DND-41 (cell line): ENCODE measurements at regions not wholly inside any gene's neighbourhood (a gene's known extent, or its start where the extent isn't known, plus 50 kb on each side); places are given as distances from the start of the nearest gene placed in this dataset.

Experiments
- ATAC-seq: fragments of 200-7000 bp; cut with Tn5 transposase; 3 replicates; pipeline ENCODE4 v1.9.1; 2021; ENCODE audit warnings: low read depth; ENCODE audit not compliant: insufficient read depth
- DNase-seq: peaks from one replicate; pipeline ENCODE4 v3.0.0-alpha.2; 2020
- H2AFZ ChIP-seq: 2 replicates; pipeline ENCODE4 v1.6.0; 2012; ENCODE audit warnings: low read depth, low read length
- H3K27ac ChIP-seq: 2 replicates; pipeline ENCODE4 v1.5.1; 2012; ENCODE audit warnings: low read length, inconsistent platforms
- H3K27me3 ChIP-seq: fragments of 200-600 bp; sonication (generic); 2 replicates; pipeline ENCODE4 v1.6.0; 2012; ENCODE audit warnings: low read length, mild to moderate bottlenecking, inconsistent platforms; ENCODE audit not compliant: insufficient read depth, poor library complexity
- H3K36me3 ChIP-seq: 2 replicates; pipeline ENCODE4 v1.5.1; 2012; ENCODE audit warnings: low read length, inconsistent platforms; ENCODE audit not compliant: insufficient read depth
- H3K4me1 ChIP-seq: 2 replicates; pipeline ENCODE4 v1.5.1; 2012; ENCODE audit warnings: mild to moderate bottlenecking, low read length; ENCODE audit not compliant: insufficient read depth
- H3K4me2 ChIP-seq: 2 replicates; pipeline ENCODE4 v1.6.0; 2012; ENCODE audit warnings: mild to moderate bottlenecking, moderate library complexity, low read length, inconsistent platforms; ENCODE audit not compliant: insufficient read depth
- H3K4me3 ChIP-seq, 2 experiments: fragments of 200-600 bp in 1 of 2; shearing (Covaris generic) in 1 of 2; 2 replicates each; pipeline ENCODE4 v1.5.1; 2012 to 2016; ENCODE audit warnings: inconsistent platforms in 2 of 2, low read length in 2 of 2, mild to moderate bottlenecking in 2 of 2, low read depth in 1 of 2, moderate library complexity in 1 of 2
- H3K79me2 ChIP-seq: 2 replicates; pipeline ENCODE4 v1.6.0; 2012; ENCODE audit warnings: low read length, inconsistent platforms; ENCODE audit not compliant: insufficient read depth
- H3K9ac ChIP-seq: 2 replicates; pipeline ENCODE4 v1.6.0; 2012; ENCODE audit warnings: low read depth, mild to moderate bottlenecking, inconsistent platforms, low read length, moderate library complexity
- H3K9me3 ChIP-seq: 2 replicates; pipeline ENCODE4 v1.5.1; 2012; ENCODE audit warnings: low read length, moderate library complexity, mild to moderate bottlenecking, inconsistent platforms; ENCODE audit not compliant: insufficient read depth, severe bottlenecking
- H4K20me1 ChIP-seq: 2 replicates; pipeline ENCODE4 v1.6.0; 2012; ENCODE audit warnings: low read length; ENCODE audit not compliant: insufficient read depth
- CTCF ChIP-seq: IDR thresholded peaks from 2 replicates; pipeline ENCODE4 v1.5.1; 2012; ENCODE audit warnings: borderline replicate concordance, low read length, moderate library complexity, mild to moderate bottlenecking; ENCODE audit not compliant: poor library complexity, severe bottlenecking; ENCODE audit errors: extremely low read depth
- EZH2 ChIP-seq: IDR thresholded peaks from 3 replicates; pipeline ENCODE4 v1.6.1; 2012; ENCODE audit warnings: borderline replicate concordance, low read depth, mild to moderate bottlenecking, moderate library complexity, low read length, inconsistent platforms; ENCODE audit not compliant: severe bottlenecking

GRCh38 chr10:120701381-120701780 lies 149.8 kb upstream of the WDR11 start:
- DNase-seq = no peak
- no peak overlapping the region for H3K4me3 ChIP-seq

GRCh38 chr10:120702032-120702431 lies 149.1 kb upstream of the WDR11 start:
- Histone ChIP-seq H2AFZ (no peak overlapping the region), H3K4me3 (no peak overlapping the region), H3K27me3 (peaks cover 4% of the 10 kb centered on the region), H3K79me2 (no peaks in the 10 kb centered on the region), H3K9me3 (peaks cover 13% of the 10 kb centered on the region), H3K27ac (no peak overlapping the region), H4K20me1 (no peaks in the 10 kb centered on the region), H3K4me2 (no peak overlapping the region), H3K36me3 (no peaks in the 10 kb centered on the region), H3K4me1 (no peaks in the 10 kb centered on the region), H3K9ac (no peak overlapping the region)
- ATAC-seq = no peak
- TF ChIP-seq EZH2 = no peak
- TF ChIP-seq CTCF = no peak
- no peak for DNase-seq

More at GRCh38 chr10:120701381-120701780, 149.8 kb upstream of the WDR11 start:
- H3K4me2 ChIP-seq = no peak overlapping the region
- H3K79me2 ChIP-seq = no peaks in the 10 kb centered on the region
- no peak overlapping the region for H2AFZ ChIP-seq
- peaks cover 4% of the 10 kb centered on the region for H3K27me3 ChIP-seq
- H3K9ac ChIP-seq = no peak overlapping the region
- no peak overlapping the region for H3K27ac ChIP-seq
- no peaks in the 10 kb centered on the region for H3K4me1 ChIP-seq
- H3K9me3 ChIP-seq = peaks cover 15% of the 10 kb centered on the region
- H4K20me1 ChIP-seq = no peaks in the 10 kb centered on the region
- TF ChIP-seq CTCF (no peak), EZH2 (no peak)
- no peak for ATAC-seq
- no peaks in the 10 kb centered on the region for H3K36me3 ChIP-seq

GRCh38 chr10:120705309-120705708 lies 145.9 kb upstream of the WDR11 start:
- ATAC-seq = no peak
- no peak overlapping the region for H3K4me2 ChIP-seq

More at GRCh38 chr10:120705309-120705708, 145.9 kb upstream of the WDR11 start:
- H3K27me3 ChIP-seq = peaks cover 4% of the 10 kb centered on the region
- H3K9ac ChIP-seq = no peak overlapping the region
- no peaks in the 10 kb centered on the region for H3K4me1 ChIP-seq
- no peak overlapping the region for H3K4me3 ChIP-seq
- no peaks in the 10 kb centered on the region for H3K36me3 ChIP-seq
- no peak for TF ChIP-seq CTCF
- TF ChIP-seq EZH2 = no peak
- H3K79me2 ChIP-seq = no peaks in the 10 kb centered on the region
- no peaks in the 10 kb centered on the region for H3K9me3 ChIP-seq
- no peak overlapping the region for H3K27ac ChIP-seq
- no peak for DNase-seq
- no peak overlapping the region for H2AFZ ChIP-seq
- no peaks in the 10 kb centered on the region for H4K20me1 ChIP-seq
